ENCODE measurements at regions not wholly inside any gene's neighbourhood (a gene's known extent, or its start where the extent isn't known, plus 50 kb on each side); places are given as distances from the start of the nearest gene placed in this dataset.

GRCh38 chr14:65164068-65164824 lies 61.9 kb upstream of the MAX start:
- TF ChIP-seq ZNF331 (CRISPR knock-in tag; IDR thresholded peaks at IDR 0.05; ENCODE audit: low read depth) (no peak), POLR2AphosphoS5 (IDR thresholded peaks at IDR 0.05; ENCODE audit: low read depth) (no peak), CTCF (conservative IDR thresholded peaks at IDR 0.05; ENCODE audit: low read depth in 2 of 2) (peak; percentile 74 to 90), EZH2 (IDR thresholded peaks at IDR 0.05; ENCODE audit: low read depth, unreplicated experiment) (no peak), CREB1 (CRISPR knock-in tag; IDR thresholded peaks at IDR 0.05; ENCODE audit: low read depth) (no peak)

Measured in GM23338 (cell line).